Body of pancreas (tissue), 4 donors: ENCODE measurements at regions not wholly inside any gene's neighbourhood (a gene's known extent, or its start where the extent isn't known, plus 50 kb on each side); places are given as distances from the start of the nearest gene placed in this dataset.

Experiments
- POLR2A ChIP-seq, 3 donors: fragments of 450-650 bp; IDR thresholded peaks; one replicate each; pipeline ENCODE4 v1.6.1; 2016; ENCODE audit warnings: antibody characterized with exemption in 3 of 3, mild to moderate bottlenecking in 2 of 3
- TF ChIP-seq, protein P1 (sequence below), 7 experiments: fragments of 450-650 bp in 4 of 7; fragments of 200-600 bp in 3 of 7; sonication (generic) in 3 of 7; IDR thresholded peaks; one replicate each; pipeline ENCODE4 v1.5.1; 2016 to 2019; ENCODE audit warnings: antibody characterized with exemption in 7 of 7

- TF ChIP-seq, protein P1, sequence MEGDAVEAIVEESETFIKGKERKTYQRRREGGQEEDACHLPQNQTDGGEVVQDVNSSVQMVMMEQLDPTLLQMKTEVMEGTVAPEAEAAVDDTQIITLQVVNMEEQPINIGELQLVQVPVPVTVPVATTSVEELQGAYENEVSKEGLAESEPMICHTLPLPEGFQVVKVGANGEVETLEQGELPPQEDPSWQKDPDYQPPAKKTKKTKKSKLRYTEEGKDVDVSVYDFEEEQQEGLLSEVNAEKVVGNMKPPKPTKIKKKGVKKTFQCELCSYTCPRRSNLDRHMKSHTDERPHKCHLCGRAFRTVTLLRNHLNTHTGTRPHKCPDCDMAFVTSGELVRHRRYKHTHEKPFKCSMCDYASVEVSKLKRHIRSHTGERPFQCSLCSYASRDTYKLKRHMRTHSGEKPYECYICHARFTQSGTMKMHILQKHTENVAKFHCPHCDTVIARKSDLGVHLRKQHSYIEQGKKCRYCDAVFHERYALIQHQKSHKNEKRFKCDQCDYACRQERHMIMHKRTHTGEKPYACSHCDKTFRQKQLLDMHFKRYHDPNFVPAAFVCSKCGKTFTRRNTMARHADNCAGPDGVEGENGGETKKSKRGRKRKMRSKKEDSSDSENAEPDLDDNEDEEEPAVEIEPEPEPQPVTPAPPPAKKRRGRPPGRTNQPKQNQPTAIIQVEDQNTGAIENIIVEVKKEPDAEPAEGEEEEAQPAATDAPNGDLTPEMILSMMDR (IDR thresholded peaks at IDR 0.05) = no peak
- no peak for TF ChIP-seq POLR2A (IDR thresholded peaks at IDR 0.05)
Measured at GRCh38 chr7:32289651-32290414, 200.3 kb downstream of the LSM5 start.
